ENCODE measurements at regions not wholly inside any gene's neighbourhood (a gene's known extent, or its start where the extent isn't known, plus 50 kb on each side); places are given as distances from the start of the nearest gene placed in this dataset.

- intact Hi-C loops (cut with DNase I): no loop called here
- no peak for DNase-seq
- H3K4me3 ChIP-seq: no peak overlapping the region
Measured at GRCh38 chr21:28627691-28628090, 365.0 kb downstream of the LTN1 start.

GRCh38 chr21:28627261-28627660, 365.4 kb downstream of the LTN1 start:
- Histone ChIP-seq H3K4me3 (no peak overlapping the region), H3K9me3 (no peaks in the 10 kb centered on the region), H3K27ac (no peak overlapping the region), H3K36me3 (no peaks in the 10 kb centered on the region), H3K27me3 (no peaks in the 10 kb centered on the region), H3K4me1 (ENCODE audit: insufficient read depth) (no peaks in the 10 kb centered on the region)
- WGBS, 3 donors: 77 to 82% (median 77%) methylated on average over 3 of the region's 3 CpGs
- DNase-seq: no peak
- intact Hi-C loops (cut with DNase I): no loop called here
- TF ChIP-seq POLR2A (IDR thresholded peaks at IDR 0.05): no peak
- TF ChIP-seq CTCF (IDR thresholded peaks at IDR 0.05): no peak
- no peak for TF ChIP-seq EP300 (IDR thresholded peaks at IDR 0.05)

More at GRCh38 chr21:28627691-28628090, 365.0 kb downstream of the LTN1 start:
- no peak for TF ChIP-seq EP300 (IDR thresholded peaks at IDR 0.05)
- TF ChIP-seq CTCF (IDR thresholded peaks at IDR 0.05): no peak
- Histone ChIP-seq H3K9me3 (no peaks in the 10 kb centered on the region), H3K4me1 (ENCODE audit: insufficient read depth) (no peaks in the 10 kb centered on the region), H3K36me3 (no peaks in the 10 kb centered on the region), H3K27ac (no peak overlapping the region), H3K27me3 (no peaks in the 10 kb centered on the region)

GRCh38 chr21:28624626-28625025, 368.1 kb downstream of the LTN1 start:
- no peaks in the 10 kb centered on the region for H3K27me3 ChIP-seq
- no peaks in the 10 kb centered on the region for H3K9me3 ChIP-seq
- no peak overlapping the region for H3K27ac ChIP-seq
- intact Hi-C loops (cut with DNase I): no loop called here
- DNase-seq: no peak
- TF ChIP-seq CTCF (IDR thresholded peaks at IDR 0.05): no peak
- no peak for TF ChIP-seq POLR2A (IDR thresholded peaks at IDR 0.05)
- TF ChIP-seq EP300 (IDR thresholded peaks at IDR 0.05): no peak
- H3K4me3 ChIP-seq: no peak overlapping the region
- H3K4me1 ChIP-seq (ENCODE audit: insufficient read depth): no peaks in the 10 kb centered on the region
- WGBS, 3 donors: 93 to 100% (median 94%) methylated on average over 1 of the region's 1 CpG
- no peaks in the 10 kb centered on the region for H3K36me3 ChIP-seq

- Histone ChIP-seq H3K4me3 (no peak overlapping the region), H3K36me3 (no peaks in the 10 kb centered on the region), H3K27me3 (no peaks in the 10 kb centered on the region), H3K27ac (no peak overlapping the region), H3K9me3 (no peaks in the 10 kb centered on the region), H3K4me1 (ENCODE audit: insufficient read depth) (no peaks in the 10 kb centered on the region)
- no peak for DNase-seq
- WGBS, 3 donors: 97 to 100% (median 99%) methylated on average over 1 of the region's 1 CpG
- TF ChIP-seq POLR2A (IDR thresholded peaks at IDR 0.05): no peak
- TF ChIP-seq CTCF (IDR thresholded peaks at IDR 0.05): no peak
- intact Hi-C loops (cut with DNase I): no loop called here
Measured at GRCh38 chr21:28617300-28617699, 375.4 kb downstream of the LTN1 start.

GRCh38 chr21:28615276-28615675, 377.4 kb downstream of the LTN1 start:
- no peak for DNase-seq
- Histone ChIP-seq H3K36me3 (no peaks in the 10 kb centered on the region), H3K9me3 (no peaks in the 10 kb centered on the region), H3K27me3 (no peaks in the 10 kb centered on the region), H3K27ac (no peak overlapping the region), H3K4me3 (no peak overlapping the region), H3K4me1 (ENCODE audit: insufficient read depth) (no peaks in the 10 kb centered on the region)
- intact Hi-C loops (cut with DNase I): no loop called here
- 68 to 72% (median 71%) methylated on average over 3 of the region's 3 CpGs for WGBS, 3 donors
- no peak for TF ChIP-seq POLR2A (IDR thresholded peaks at IDR 0.05)
- TF ChIP-seq EP300 (IDR thresholded peaks at IDR 0.05): no peak
- TF ChIP-seq CTCF (IDR thresholded peaks at IDR 0.05): no peak
